Middle frontal gyrus (tissue), 1 donor: ENCODE measurements at regions not wholly inside any gene's neighbourhood (a gene's known extent, or its start where the extent isn't known, plus 50 kb on each side); places are given as distances from the start of the nearest gene placed in this dataset.
"Not testable (repeated sequence)": the region's sequence is repeated elsewhere in the genome, so short reads cannot be mapped to it uniquely, and the experiment has no call there.

Experiments
- DNase-seq: peaks from one replicate; pipeline ENCODE4 v3.0.0-alpha.2; 2015; ENCODE audit warnings: low spot score; ENCODE audit errors: extremely low spot score

- no peak for DNase-seq
These were observed 191.1 kb upstream of the NFIA start for GRCh38 chr1:60891281-60891680.

- no peak for DNase-seq
These were observed 191.7 kb upstream of the NFIA start for GRCh38 chr1:60890664-60891063.

GRCh38 chr1:60889709-60890108 is 192.7 kb upstream of the NFIA start:
- DNase-seq = no peak

- DNase-seq = no peak
These were observed 194.2 kb upstream of the NFIA start for GRCh38 chr1:60888126-60888525.

GRCh38 chr1:60886793-60887331 is 195.5 kb upstream of the NFIA start:
- no peak for DNase-seq

GRCh38 chr1:60886090-60886489 is 196.3 kb upstream of the NFIA start:
- no peak for DNase-seq

GRCh38 chr1:60880202-60880601 is 202.2 kb upstream of the NFIA start:
- no peak for DNase-seq

GRCh38 chr1:60878323-60878722 is 204.0 kb upstream of the NFIA start:
- DNase-seq = no peak

- no peak for DNase-seq
These were observed 205.0 kb upstream of the NFIA start for GRCh38 chr1:60877376-60877775.

GRCh38 chr1:60876952-60877351 is 205.4 kb upstream of the NFIA start:
- DNase-seq = no peak

GRCh38 chr1:60875138-60875537 is 207.2 kb upstream of the NFIA start:
- DNase-seq = no peak

- DNase-seq = no peak
These were observed 207.6 kb upstream of the NFIA start for GRCh38 chr1:60874718-60875117.

- DNase-seq = not testable (repeated sequence)
These were observed 209.0 kb upstream of the NFIA start for GRCh38 chr1:60873396-60873795.

GRCh38 chr1:60872426-60873054 is 209.8 kb upstream of the NFIA start:
- no peak for DNase-seq

- DNase-seq = no peak
These were observed 212.0 kb upstream of the NFIA start for GRCh38 chr1:60870269-60870865.

GRCh38 chr1:60868901-60869663 is 213.3 kb upstream of the NFIA start:
- DNase-seq = no peak

- no peak for DNase-seq
These were observed 214.6 kb upstream of the NFIA start for GRCh38 chr1:60867782-60868181.

GRCh38 chr1:60866917-60867531 is 215.3 kb upstream of the NFIA start:
- no peak for DNase-seq

- no peak for DNase-seq
These were observed 216.0 kb upstream of the NFIA start for GRCh38 chr1:60866226-60866900.

GRCh38 chr1:60865166-60865565 is 217.2 kb upstream of the NFIA start:
- DNase-seq = no peak

- no peak for DNase-seq
These were observed 217.6 kb upstream of the NFIA start for GRCh38 chr1:60864722-60865121.
